Jurkat, Clone E6-1 (cell line): ENCODE measurements at regions not wholly inside any gene's neighbourhood (a gene's known extent, or its start where the extent isn't known, plus 50 kb on each side); places are given as distances from the start of the nearest gene placed in this dataset.

ENCODE experiments used
- DNase-seq: peaks from one replicate; pipeline ENCODE4 v3.0.0-alpha.2; 2011; ENCODE audit warnings: low read depth, low spot score
- H3K4me3 ChIP-seq: 2 replicates; pipeline ENCODE4 v1.5.1; 2011; ENCODE audit warnings: mild to moderate bottlenecking, low read length, control low read depth, moderate library complexity

DNA sequence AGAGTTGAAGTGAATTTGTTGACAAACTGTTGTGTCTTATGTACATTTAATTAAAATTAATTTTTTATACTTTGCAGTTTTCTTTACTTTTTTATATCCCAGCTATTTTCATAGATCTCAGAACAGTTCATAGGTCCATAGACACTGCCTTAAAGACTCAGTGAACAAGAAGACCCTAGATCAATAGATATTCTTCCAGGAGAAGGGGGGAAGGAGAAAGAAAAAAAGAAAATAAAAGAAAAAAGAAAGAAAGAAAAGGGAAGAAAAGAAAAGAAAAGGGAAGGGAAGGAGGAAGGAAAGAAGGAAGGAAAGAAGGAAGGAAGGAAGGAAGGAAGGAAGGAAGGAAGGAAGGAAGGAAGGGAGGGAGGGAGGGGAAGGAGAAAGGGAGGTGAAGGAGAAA lies 130.8 kb downstream of the MAFB start:
- no peak for DNase-seq
- no peak overlapping the region for H3K4me3 ChIP-seq

DNA sequence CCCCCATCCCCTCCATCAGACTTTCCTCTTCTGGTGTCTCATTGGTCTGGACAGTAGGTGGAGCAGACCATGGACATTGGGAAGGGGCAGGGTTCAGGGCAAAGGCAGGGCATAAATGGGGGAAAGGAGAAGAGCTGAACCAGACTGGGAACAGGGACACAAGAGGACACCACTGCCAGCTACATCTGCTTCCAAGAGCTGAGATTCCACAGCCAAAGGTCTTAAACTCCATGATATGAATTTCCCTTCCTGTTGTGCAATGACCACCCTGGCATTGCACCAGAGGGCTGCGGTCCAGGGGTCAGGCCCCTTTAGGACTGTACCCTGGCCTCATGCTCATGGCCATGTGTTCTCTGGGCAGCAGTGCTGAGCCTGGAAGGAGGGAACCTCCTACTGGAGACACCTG lies 137.9 kb downstream of the MAFB start:
- DNase-seq: no peak

DNA sequence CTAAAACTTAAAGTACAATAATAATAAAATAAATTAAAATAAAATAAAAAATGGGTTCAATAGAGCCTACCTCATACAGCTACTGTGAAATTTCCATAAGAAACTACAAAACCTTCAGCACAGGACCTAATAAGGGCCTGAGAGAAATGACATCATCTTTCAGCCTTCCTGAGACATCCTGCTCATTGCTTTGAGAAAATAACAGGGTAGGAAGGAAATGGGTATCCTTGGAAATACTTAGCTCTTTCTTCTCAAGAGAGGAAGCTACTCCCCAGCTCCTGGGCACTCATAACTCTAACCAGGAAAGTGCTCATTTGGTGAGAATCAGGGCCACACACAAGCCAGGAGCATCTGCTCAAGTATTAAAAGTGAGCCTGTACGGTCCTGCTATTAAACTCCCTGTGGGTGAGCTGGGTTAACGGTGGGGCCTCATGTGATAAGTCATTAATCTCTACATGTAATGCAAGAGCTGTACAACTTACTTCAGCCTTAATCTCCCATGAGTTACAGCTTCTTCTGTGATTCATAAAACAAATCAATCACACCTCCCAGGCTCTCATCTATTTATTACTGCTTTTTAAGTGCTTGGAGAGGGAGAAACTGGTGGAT lies 141.4 kb downstream of the MAFB start:
- H3K4me3 ChIP-seq: no peak overlapping the region
- no peak for DNase-seq

More for the DNA sequence above, 137.9 kb downstream of the MAFB start:
- H3K4me3 ChIP-seq: no peak overlapping the region

- DNase-seq: no peak
- H3K4me3 ChIP-seq: no peak overlapping the region
These were observed 143.6 kb downstream of the MAFB start for GRCh38 chr20:40545478-40545877.

GRCh38 chr20:40542065-40542464 lies 147.0 kb downstream of the MAFB start:
- no peak overlapping the region for H3K4me3 ChIP-seq
- DNase-seq: no peak

GRCh38 chr20:40540166-40540565 lies 148.9 kb downstream of the MAFB start:
- no peak for DNase-seq
- H3K4me3 ChIP-seq: no peak overlapping the region

DNA sequence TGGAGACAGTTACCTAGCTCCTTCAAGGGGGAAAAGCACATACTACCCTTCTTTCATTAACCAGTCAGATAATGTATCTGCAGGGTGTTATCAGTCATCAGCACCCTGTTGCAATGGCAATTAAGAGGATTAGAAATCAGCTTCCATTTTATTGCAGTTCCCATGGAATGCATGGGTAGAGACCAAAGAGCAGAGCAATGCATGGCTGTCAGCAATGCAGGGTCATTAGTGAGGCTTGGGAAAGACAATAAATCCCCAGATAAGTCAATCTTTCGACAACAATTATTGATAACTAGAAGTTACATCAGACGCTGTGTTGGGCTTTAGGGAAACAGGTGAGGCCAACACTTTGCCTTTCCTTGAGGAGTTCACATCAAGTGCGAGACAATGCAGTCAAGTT lies 150.9 kb downstream of the MAFB start:
- no peak overlapping the region for H3K4me3 ChIP-seq
- DNase-seq: no peak

GRCh38 chr20:40536808-40537207 lies 152.2 kb downstream of the MAFB start:
- no peak for DNase-seq
- H3K4me3 ChIP-seq: no peak overlapping the region

GRCh38 chr20:40535816-40536215 lies 153.2 kb downstream of the MAFB start:
- H3K4me3 ChIP-seq: no peak overlapping the region
- DNase-seq: no peak

- DNase-seq: peak; percentile 11
- no peak overlapping the region for H3K4me3 ChIP-seq
These were observed 156.9 kb downstream of the MAFB start for GRCh38 chr20:40532103-40532502.

DNA sequence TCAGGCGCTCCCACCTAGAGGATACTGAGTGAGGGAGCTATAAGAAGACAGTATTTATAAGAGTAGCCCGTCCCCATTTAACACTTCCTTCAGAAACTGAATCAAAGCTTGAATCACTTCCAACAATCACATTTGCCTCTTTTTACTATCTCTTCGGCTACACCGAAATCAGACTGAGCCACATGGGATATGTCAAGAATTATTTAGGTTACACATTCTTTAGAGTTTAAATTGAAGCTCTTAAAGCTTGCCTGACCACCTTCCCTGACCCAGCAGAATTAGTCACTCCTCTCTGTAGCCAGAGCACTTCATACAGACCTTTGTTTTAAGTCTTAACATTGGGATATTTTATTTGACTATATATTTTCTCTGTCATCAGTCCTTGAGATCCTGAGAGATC lies 163.7 kb downstream of the MAFB start:
- no peak overlapping the region for H3K4me3 ChIP-seq
- no peak for DNase-seq

DNA sequence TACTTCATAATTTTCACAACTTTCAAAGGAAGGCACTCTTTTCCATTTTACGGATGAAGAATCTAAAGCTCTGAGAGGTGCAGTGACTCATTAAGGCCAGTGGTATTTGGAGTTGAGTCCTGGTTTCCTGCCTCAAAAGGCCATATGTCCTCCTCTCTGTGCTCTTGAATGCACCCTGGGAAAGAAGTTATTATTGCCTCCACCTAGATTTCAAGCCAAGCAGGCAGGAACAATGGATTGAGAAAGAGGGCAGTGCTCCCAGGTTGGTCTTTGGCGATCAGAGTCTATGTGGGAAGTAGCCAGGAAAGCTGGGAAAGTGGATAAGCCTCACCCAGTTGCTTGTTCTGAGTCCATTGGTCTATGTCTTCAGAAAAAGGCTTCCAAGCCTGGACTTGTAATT lies 165.0 kb downstream of the MAFB start:
- no peak for DNase-seq
- H3K4me3 ChIP-seq: no peak overlapping the region

DNA sequence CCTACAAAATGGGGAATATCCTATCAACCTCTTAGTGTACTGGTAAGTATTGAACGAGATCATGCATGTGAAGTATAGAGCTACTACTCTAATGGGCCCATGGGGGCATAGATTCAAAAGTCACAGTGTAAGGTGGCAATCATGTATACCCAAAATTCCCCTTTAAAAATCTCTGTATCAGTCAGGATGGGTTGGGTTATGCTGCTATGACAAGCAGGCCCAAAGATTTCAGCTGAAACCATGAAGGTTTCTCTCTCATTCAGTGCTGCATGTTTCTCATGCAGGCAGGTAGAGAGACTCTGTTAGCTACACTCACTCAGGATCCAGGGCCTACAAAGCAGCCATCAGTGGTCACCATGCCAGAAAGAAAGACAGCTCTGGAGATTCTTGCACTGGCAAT lies 166.6 kb downstream of the MAFB start:
- H3K4me3 ChIP-seq: no peak overlapping the region
- no peak for DNase-seq

- H3K4me3 ChIP-seq: no peak overlapping the region
- no peak for DNase-seq
These were observed 167.1 kb downstream of the MAFB start for GRCh38 chr20:40521962-40522361.

DNA sequence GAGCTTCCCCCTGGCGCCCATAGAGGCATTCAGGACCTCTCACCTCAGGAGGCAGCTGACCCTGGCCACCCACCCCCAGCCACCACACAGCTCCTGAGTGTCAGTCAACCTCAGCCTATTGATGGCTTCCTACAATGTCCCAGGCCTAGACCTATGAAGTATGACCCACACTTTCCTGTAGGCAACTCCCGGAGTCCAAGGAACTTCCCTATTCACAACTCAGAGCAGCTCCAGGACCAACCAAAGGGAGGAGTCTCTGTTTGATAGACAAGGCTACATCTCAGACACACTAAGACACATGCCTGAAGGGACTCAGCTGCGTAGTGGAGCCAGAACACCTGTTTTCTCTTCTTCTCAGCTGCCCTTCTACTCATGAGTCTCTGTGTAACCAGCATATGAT lies 169.1 kb downstream of the MAFB start:
- no peak for DNase-seq
- H3K4me3 ChIP-seq: no peak overlapping the region

DNA sequence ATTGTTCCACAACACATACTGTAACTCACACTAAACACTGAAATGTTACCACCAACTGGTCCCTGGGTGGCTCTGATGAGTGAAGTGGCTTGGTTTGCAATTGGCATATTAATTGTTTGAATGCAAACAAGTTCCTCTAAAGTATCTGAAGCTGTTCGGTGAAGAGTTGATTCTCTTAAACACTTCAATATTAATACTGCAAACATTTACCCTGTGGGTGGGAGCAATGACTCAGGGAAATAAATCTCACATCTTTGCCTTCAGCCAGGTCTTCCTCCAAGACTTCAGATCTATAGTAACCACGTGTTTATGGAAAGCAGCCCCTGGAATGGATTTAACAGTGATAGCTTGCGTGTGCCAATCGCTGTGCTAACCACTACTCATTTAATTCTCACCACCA lies 176.0 kb downstream of the MAFB start:
- DNase-seq: no peak

GRCh38 chr20:40512591-40512990 lies 176.4 kb downstream of the MAFB start:
- no peak for DNase-seq

More for the DNA sequence above, 176.0 kb downstream of the MAFB start:
- no peak overlapping the region for H3K4me3 ChIP-seq

DNA sequence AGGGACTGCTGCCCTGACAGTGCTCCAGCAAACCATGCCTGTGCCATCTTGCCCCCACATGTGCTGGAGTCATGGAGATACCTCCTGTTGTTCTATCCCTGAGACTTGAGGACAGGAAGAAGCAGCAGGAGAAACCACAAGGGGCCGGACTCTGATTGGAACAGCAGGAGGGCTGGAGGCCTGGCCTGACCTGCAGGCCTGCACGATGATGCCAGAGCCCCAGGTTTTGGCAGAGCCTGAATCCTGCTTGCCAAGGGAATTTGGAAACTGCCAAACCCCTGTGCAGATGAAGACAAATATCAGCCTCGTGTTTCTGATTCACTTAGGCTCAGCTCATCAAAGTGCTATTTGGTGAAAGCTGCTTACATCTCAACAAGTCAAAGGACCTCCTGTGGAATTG lies 177.6 kb downstream of the MAFB start:
- DNase-seq: no peak
- H3K4me3 ChIP-seq: no peak overlapping the region

More at GRCh38 chr20:40512591-40512990, 176.4 kb downstream of the MAFB start:
- H3K4me3 ChIP-seq: no peak overlapping the region

- DNase-seq: no peak
- H3K4me3 ChIP-seq: no peak overlapping the region
These were observed 178.4 kb downstream of the MAFB start for GRCh38 chr20:40510622-40511021.

DNA sequence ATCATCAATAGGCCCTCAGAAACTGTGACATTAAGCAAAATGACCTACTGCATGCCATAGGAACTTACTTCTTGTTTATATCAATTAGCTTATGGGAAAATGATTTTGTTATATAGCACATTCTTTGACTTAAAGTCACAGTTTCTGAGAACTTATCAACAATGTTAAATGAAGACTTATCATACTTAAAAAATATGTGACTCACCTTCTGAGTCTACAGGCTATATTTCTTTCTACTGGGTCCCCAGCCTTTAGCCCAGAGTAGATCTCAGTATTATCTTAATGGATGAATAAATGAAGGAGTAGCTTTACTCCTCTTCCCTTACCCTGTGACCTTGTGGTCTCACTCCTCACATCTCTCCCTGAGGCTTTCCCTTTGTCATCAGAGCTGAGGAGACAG lies 180.2 kb downstream of the MAFB start:
- no peak for DNase-seq
- no peak overlapping the region for H3K4me3 ChIP-seq

DNA sequence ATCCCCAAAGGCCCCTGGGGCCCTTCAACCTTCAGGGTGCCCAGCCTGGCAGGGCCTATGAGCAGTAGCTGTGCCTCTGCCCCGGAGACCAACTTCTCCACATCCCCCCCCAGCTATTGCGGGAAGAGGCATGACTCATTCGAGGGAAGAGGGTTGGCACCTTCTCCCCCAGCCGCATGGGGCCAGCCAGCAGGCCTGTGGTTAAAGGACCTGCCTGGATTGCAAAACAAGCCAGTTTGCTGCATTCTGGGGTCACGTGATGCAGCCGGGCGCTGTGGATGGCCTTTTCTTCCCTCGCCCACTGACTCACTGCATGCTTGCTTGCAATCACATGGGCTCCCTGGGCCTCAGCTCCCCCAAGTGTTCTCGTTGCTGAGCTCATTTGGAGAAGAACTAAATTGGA lies 182.5 kb downstream of the MAFB start:
- no peak overlapping the region for H3K4me3 ChIP-seq
- DNase-seq: no peak

DNA sequence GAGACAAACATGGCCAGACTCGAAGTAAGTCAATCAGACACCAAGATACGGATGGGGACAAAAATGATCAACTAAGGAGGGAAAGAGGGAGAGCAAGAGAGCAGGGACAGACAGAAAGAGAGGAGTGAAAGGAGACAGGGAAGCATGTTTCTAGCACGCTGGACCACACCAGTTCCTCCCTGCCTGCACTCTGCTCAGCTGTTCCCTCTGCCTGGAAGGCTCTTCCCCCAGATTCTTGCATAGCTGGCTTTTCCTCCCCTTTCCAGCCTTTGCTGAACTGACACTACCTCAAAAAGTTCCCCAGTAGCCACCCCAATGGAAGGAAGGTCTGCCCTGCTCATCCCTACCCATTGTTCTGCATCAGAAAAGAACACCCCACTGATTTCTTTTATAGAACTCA lies 185.9 kb downstream of the MAFB start:
- no peak for DNase-seq
- no peak overlapping the region for H3K4me3 ChIP-seq
